ENCODE measurements at regions not wholly inside any gene's neighbourhood (a gene's known extent, or its start where the extent isn't known, plus 50 kb on each side); places are given as distances from the start of the nearest gene placed in this dataset.

DNA sequence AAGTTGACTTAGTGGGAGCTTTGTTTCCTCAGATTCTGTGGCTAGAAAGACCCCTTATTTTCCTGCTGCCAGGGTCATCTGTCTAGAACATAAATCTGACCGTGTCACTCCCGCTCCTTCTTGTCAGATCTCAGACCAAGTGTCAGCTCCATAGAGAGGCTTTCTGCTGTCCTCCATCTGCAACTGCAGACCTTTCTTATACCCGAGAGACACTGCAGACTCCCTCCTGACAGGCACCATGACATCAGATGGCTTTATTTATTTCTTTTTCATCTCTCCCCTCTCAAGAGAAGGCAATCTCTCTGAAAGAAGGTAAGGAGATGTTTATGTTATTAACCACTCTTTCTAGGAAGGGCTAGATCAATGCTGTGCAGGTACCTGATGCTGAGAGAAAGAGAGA is 726.5 kb downstream of the UQCRFS1 start:
- H3K4me2 ChIP-seq (ENCODE audit: low read length): no peak overlapping the region
- H3K36me3 ChIP-seq (ENCODE audit: insufficient read depth, low read length): no peaks in the 10 kb centered on the region
- H3K27me3 ChIP-seq (ENCODE audit: control insufficient read depth, insufficient read depth, low read length): no peaks in the 10 kb centered on the region
- H3K9ac ChIP-seq (ENCODE audit: low read depth, low read length): no peak overlapping the region
- H3K4me3 ChIP-seq (ENCODE audit: low read length): no peak overlapping the region
- H3K4me1 ChIP-seq (ENCODE audit: control insufficient read depth, insufficient read depth, low read length): no peaks in the 10 kb centered on the region
- H3K9me3 ChIP-seq (replicated peaks; ENCODE audit: low read length): no peaks in the 10 kb centered on the region

DNA sequence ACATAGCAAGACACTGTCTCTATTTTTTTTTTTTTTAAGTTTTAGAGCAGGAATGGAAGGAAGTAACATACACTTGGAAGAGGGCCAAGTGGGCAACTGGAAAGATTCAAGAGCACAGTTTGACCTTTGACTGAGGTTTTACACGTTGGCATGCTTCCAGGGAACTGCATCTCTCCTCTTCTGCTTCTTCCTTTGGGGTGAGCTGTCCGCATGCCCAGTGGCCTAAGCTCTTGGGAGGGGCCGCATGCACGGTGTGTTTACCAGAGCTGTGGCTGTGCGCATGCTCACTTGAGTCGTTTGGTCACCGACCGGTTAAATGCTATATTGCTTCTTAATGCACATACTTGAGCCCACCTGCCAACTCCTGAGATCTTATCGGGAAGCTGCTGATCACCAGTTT is 727.7 kb downstream of the UQCRFS1 start:
- no peaks in the 10 kb centered on the region for H3K36me3 ChIP-seq (ENCODE audit: insufficient read depth, low read length)
- H3K4me3 ChIP-seq (ENCODE audit: low read length): no peak overlapping the region
- no peaks in the 10 kb centered on the region for H3K4me1 ChIP-seq (ENCODE audit: control insufficient read depth, insufficient read depth, low read length)
- no peak overlapping the region for H3K9ac ChIP-seq (ENCODE audit: low read depth, low read length)
- H3K9me3 ChIP-seq (replicated peaks; ENCODE audit: low read length): no peaks in the 10 kb centered on the region
- no peaks in the 10 kb centered on the region for H3K27me3 ChIP-seq (ENCODE audit: control insufficient read depth, insufficient read depth, low read length)
- H3K4me2 ChIP-seq (ENCODE audit: low read length): no peak overlapping the region

DNA sequence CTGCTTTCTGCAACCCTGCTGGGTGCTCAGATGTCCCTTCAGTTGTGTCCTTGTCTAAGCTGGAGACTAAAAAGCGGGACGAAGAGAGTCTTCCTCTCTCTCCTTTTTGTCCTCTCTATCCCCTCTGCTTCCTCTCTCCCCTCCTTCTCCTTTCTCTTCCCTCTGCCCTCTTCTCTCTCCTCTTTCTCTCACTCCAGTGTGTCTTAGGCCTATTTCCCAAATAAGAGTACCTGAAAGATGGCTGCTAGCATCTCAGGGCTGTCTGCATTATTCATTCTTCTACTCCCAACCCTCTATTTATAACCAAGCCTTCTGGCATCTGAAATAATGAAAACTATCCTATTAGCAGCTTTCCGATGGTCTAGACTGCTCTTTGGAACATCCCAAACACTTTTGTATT is 729.8 kb downstream of the UQCRFS1 start:
- no peaks in the 10 kb centered on the region for H3K27me3 ChIP-seq (ENCODE audit: control insufficient read depth, insufficient read depth, low read length)
- no peak overlapping the region for H3K4me2 ChIP-seq (ENCODE audit: low read length)
- H3K9ac ChIP-seq (ENCODE audit: low read depth, low read length): no peak overlapping the region
- no peak overlapping the region for H3K4me3 ChIP-seq (ENCODE audit: low read length)
- no peaks in the 10 kb centered on the region for H3K9me3 ChIP-seq (replicated peaks; ENCODE audit: low read length)
- H3K36me3 ChIP-seq (ENCODE audit: insufficient read depth, low read length): no peaks in the 10 kb centered on the region
- H3K4me1 ChIP-seq (ENCODE audit: control insufficient read depth, insufficient read depth, low read length): no peaks in the 10 kb centered on the region

DNA sequence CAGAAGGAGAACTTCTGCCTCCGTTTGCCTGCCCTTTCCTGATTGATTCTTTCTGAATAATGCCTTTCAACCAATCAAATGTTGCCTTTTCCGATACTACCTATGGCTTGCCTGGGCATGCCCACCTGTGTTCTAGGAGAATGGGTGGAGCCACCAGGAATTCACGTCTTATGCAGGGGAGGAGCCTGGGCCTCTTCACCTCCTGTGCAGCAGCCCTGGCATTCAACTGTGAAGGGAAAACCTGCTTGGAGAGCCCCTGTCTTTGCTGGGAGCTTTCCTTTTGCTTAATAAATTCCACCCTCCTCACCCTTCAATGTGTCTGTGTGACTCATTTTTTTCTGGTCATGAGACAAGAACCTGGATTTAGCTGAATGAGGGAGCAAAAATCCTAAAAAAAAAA is 730.7 kb downstream of the UQCRFS1 start:
- H3K4me1 ChIP-seq (ENCODE audit: control insufficient read depth, insufficient read depth, low read length): no peaks in the 10 kb centered on the region
- no peaks in the 10 kb centered on the region for H3K36me3 ChIP-seq (ENCODE audit: insufficient read depth, low read length)
- no peak overlapping the region for H3K4me3 ChIP-seq (ENCODE audit: low read length)
- H3K27me3 ChIP-seq (ENCODE audit: control insufficient read depth, insufficient read depth, low read length): no peaks in the 10 kb centered on the region
- H3K9ac ChIP-seq (ENCODE audit: low read depth, low read length): no peak overlapping the region
- no peaks in the 10 kb centered on the region for H3K9me3 ChIP-seq (replicated peaks; ENCODE audit: low read length)
- no peak overlapping the region for H3K4me2 ChIP-seq (ENCODE audit: low read length)

DNA sequence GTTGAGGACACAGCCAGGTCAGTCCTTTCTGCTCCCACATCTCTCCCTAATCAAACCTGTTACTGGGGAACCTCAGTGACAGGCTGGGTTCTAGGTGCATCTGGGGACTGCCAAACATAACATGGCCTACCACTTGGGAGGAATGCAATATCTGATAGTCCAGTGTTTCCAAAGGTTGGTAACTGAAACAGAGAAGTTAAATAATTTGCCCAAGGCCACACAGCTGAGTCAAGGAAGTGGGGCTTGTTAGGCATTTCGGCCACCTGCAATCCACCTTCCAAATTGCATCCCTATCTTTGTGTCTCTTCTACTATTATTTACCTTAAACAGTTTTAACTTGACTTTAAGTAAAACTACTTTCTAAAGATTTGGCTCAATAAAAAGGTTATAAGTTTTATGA is 731.3 kb downstream of the UQCRFS1 start:
- Histone ChIP-seq H3K27me3 (ENCODE audit: control insufficient read depth, insufficient read depth, low read length) (no peaks in the 10 kb centered on the region), H3K9ac (ENCODE audit: low read depth, low read length) (no peak overlapping the region), H3K4me2 (ENCODE audit: low read length) (no peak overlapping the region), H3K36me3 (ENCODE audit: insufficient read depth, low read length) (no peaks in the 10 kb centered on the region), H3K9me3 (replicated peaks; ENCODE audit: low read length) (no peaks in the 10 kb centered on the region), H3K4me1 (ENCODE audit: control insufficient read depth, insufficient read depth, low read length) (no peaks in the 10 kb centered on the region), H3K4me3 (ENCODE audit: low read length) (no peak overlapping the region)

DNA sequence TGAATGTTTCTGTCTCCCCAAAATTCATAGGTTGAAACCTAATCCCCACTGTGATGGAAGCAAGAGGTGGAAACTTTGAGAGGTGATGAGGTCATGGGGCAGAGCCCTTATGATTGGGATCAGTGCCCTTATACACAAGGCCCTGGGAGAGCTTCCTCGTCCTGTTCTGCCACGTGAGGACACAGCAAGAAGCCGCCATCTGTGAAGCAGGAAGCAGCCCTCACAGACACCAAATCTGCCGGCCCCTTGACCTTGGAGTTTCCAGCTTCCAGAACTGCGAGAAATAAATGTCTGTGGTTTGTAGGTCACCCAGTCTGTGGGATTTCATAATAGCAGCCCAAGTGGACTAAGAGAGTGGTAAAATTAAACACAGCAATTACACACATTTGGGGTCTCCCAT is 737.4 kb downstream of the UQCRFS1 start:
- Histone ChIP-seq H3K27me3 (ENCODE audit: control insufficient read depth, insufficient read depth, low read length) (no peaks in the 10 kb centered on the region), H3K4me1 (ENCODE audit: control insufficient read depth, insufficient read depth, low read length) (peaks cover 6% of the 10 kb centered on the region), H3K4me3 (ENCODE audit: low read length) (no peak overlapping the region), H3K9me3 (replicated peaks; ENCODE audit: low read length) (no peaks in the 10 kb centered on the region), H3K4me2 (ENCODE audit: low read length) (no peak overlapping the region), H3K36me3 (ENCODE audit: insufficient read depth, low read length) (no peaks in the 10 kb centered on the region), H3K9ac (ENCODE audit: low read depth, low read length) (no peak overlapping the region)

DNA sequence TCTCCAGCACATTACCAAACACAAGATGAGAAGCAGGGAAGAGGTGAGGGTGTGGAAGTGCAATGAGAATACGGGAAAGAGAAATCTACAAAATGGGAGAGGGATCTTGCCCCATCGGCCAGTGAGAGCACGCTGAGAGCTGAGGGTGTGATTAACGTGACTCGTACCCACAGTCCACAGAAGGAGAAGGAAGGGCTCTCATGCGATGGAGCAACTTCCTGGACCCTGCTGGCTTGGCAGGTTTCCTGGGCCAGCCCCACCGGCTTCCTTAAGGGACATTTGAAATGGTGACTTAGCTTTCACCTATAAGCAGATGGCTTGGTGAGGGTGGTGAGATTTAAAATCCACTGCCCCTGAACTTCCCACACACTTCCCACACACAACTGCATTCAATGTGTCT is 740.1 kb downstream of the UQCRFS1 start:
- no peak overlapping the region for H3K4me3 ChIP-seq (ENCODE audit: low read length)
- H3K4me2 ChIP-seq (ENCODE audit: low read length): no peak overlapping the region
- no peaks in the 10 kb centered on the region for H3K36me3 ChIP-seq (ENCODE audit: insufficient read depth, low read length)
- no peaks in the 10 kb centered on the region for H3K27me3 ChIP-seq (ENCODE audit: control insufficient read depth, insufficient read depth, low read length)
- no peak overlapping the region for H3K9ac ChIP-seq (ENCODE audit: low read depth, low read length)
- H3K4me1 ChIP-seq (ENCODE audit: control insufficient read depth, insufficient read depth, low read length): peaks cover 26% of the 10 kb centered on the region
- H3K9me3 ChIP-seq (replicated peaks; ENCODE audit: low read length): no peaks in the 10 kb centered on the region

DNA sequence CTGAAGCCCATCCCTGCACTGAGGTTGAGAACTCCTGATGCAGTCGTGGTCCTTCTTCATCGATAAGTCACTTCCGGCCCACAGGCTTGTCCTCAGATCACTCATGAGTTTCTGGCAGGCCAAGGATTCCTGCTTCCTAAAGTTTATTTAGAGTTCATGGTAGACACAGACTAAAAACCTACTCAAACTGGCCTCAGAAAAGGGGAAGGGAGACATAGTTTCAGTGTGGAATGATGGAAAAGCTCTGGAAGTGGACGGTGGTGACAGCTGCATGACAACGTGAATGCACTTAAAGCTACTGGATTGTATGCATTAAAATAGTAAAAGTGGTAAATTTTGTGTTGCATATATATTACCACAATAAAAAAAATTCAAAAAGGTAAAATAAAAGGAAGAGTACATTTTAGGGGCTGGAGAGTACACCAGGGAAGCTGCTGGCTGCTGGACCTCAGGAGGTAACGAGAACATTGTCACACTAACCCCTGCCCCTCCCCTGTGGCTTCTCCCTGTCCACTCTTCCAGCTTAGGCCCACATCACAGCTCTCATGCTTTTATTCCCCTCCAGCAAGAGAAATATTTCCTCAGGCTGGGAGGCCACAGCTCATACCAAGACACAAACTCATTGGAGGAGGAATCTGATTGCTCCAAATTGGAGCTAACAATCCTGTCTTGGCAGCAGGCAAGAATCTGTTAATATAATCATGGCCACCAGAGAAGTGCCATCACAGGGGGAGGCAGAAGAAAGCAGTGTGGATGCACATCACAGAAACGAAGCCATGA is 741.0 kb downstream of the UQCRFS1 start:
- Histone ChIP-seq H3K27me3 (ENCODE audit: control insufficient read depth, insufficient read depth, low read length) (no peaks in the 10 kb centered on the region), H3K4me1 (ENCODE audit: control insufficient read depth, insufficient read depth, low read length) (peaks cover 26% of the 10 kb centered on the region), H3K9ac (ENCODE audit: low read depth, low read length) (no peak overlapping the region), H3K9me3 (replicated peaks; ENCODE audit: low read length) (no peaks in the 10 kb centered on the region), H3K4me3 (ENCODE audit: low read length) (no peak overlapping the region), H3K36me3 (ENCODE audit: insufficient read depth, low read length) (no peaks in the 10 kb centered on the region), H3K4me2 (ENCODE audit: low read length) (no peak overlapping the region)

DNA sequence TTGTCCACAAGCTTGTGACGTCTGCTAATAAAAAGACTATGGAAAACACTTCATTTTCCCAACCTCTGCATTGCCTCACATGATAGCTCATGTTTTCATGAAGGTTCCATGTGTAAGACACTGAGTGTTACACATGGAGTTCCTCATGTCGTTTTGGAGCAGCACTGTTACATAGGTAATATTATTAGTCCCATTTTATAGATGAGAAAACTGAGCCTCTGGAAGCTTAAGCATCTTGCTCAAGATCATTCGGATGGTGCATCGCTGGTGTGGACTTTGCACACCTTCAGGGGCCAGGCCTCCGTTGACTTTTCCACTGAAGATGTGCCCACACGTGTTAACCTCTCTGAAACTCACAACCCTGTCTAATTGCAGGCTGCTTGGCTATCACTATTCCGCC is 743.4 kb downstream of the UQCRFS1 start:
- Histone ChIP-seq H3K4me1 (ENCODE audit: control insufficient read depth, insufficient read depth, low read length) (peaks cover 35% of the 10 kb centered on the region), H3K4me2 (ENCODE audit: low read length) (peak overlapping the region; percentile 66), H3K36me3 (ENCODE audit: insufficient read depth, low read length) (no peaks in the 10 kb centered on the region), H3K27me3 (ENCODE audit: control insufficient read depth, insufficient read depth, low read length) (no peaks in the 10 kb centered on the region), H3K9ac (ENCODE audit: low read depth, low read length) (no peak overlapping the region), H3K4me3 (ENCODE audit: low read length) (no peak overlapping the region), H3K9me3 (replicated peaks; ENCODE audit: low read length) (no peaks in the 10 kb centered on the region)

DNA sequence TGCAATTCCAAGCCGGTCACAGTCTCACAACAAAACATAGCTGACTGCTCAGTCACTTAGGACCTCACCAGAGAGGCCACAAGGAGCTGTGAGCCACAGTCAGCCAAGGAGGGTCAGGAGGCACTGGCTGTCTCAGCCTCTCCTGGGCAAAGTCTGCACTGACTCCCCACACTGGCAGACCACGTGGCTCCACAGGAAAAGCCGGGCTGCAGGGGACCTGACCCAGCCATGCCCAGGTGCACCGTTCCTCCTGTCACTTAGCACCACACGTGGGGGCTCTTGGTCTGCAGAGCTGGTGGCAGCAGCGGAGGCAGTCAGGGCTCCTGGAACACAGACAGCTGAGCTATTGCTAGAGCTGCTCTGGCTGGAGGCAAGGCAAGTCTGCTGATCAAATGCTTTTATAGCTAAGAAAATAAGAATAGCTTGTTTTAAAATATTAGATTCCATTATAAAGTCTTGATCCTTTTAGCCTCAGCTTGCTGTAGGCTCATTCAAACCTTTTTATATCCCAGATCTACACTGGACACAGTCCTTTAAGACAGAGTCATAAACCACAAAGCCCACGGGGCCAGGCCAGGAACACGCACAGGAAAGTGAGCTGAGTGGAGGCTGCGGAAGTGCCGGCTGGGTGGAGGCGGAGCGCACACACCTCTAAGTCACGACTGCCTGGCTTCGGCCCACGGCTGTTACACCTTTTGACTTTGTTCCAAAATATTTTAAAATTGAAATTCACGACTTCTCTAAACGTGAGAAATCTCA is 744.1 kb downstream of the UQCRFS1 start:
- Histone ChIP-seq H3K9ac (ENCODE audit: low read depth, low read length) (no peak overlapping the region), H3K27me3 (ENCODE audit: control insufficient read depth, insufficient read depth, low read length) (no peaks in the 10 kb centered on the region), H3K4me3 (ENCODE audit: low read length) (no peak overlapping the region), H3K4me1 (ENCODE audit: control insufficient read depth, insufficient read depth, low read length) (peaks cover 35% of the 10 kb centered on the region), H3K9me3 (replicated peaks; ENCODE audit: low read length) (no peaks in the 10 kb centered on the region), H3K4me2 (ENCODE audit: low read length) (peak overlapping the region; percentile 66), H3K36me3 (ENCODE audit: insufficient read depth, low read length) (no peaks in the 10 kb centered on the region)

DNA sequence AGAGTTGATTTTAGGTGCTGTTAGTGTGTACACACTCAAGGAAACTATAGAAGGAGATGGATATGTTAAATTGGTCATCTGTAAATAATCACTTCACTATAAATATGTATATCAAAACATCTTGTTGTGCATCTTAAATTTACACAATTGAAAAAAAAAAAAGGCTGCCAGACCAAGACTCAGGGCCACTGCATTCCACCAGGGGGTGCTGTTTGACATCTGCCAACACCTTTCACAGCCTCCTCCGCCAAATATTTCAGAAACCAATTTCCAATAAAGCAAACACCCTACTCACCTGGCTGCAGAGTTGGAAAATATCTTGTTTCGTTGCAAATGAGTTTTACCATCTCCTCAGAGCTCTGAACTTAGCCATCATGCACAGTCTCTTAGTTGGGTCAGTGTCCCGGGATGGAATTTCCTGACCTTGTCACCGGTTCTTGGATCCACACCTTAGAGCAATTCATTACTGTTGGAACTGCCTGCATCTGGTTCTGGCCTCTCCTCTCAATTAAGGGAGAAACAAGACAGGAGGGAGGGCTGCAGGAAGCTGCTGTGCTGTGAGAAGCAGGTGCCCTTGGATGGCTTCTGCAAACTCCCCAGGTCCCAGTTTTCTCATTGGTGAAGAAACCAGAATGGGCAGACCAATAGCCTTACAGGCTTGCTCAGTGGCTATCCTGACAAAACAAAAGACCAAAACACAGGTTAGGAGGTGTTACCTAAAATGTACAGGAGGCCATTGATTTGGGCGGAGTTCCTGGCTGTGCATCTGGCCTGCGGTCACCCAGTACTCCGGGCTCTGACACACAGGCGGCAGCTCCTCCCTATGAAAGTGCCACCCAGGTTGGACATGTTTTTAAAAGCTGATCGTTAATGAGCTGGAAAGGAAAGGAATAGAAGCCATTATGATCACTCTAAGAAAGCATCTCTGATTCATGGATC is 746.6 kb downstream of the UQCRFS1 start:
- H3K4me1 ChIP-seq (ENCODE audit: control insufficient read depth, insufficient read depth, low read length): peaks cover 28% of the 10 kb centered on the region
- no peaks in the 10 kb centered on the region for H3K27me3 ChIP-seq (ENCODE audit: control insufficient read depth, insufficient read depth, low read length)
- H3K36me3 ChIP-seq (ENCODE audit: insufficient read depth, low read length): no peaks in the 10 kb centered on the region
- H3K4me3 ChIP-seq (ENCODE audit: low read length): no peak overlapping the region
- H3K9me3 ChIP-seq (replicated peaks; ENCODE audit: low read length): no peaks in the 10 kb centered on the region
- no peak overlapping the region for H3K4me2 ChIP-seq (ENCODE audit: low read length)
- no peak overlapping the region for H3K9ac ChIP-seq (ENCODE audit: low read depth, low read length)
